HCT116 (cell line): ENCODE measurements at regions not wholly inside any gene's neighbourhood (a gene's known extent, or its start where the extent isn't known, plus 50 kb on each side); places are given as distances from the start of the nearest gene placed in this dataset.

Source experiments
- ATAC-seq: fragments of 200-7000 bp; cut with Tn5 transposase; 2 replicates; pipeline ENCODE4 v1.9.1; 2020; ENCODE audit warnings: mild to moderate bottlenecking, moderate library complexity
- BruUV-seq: library from RNA; stranded (reverse); fragments of 400-500 nt; replicated peaks from 2 replicates; lab custom pipeline; 2021; lab: Mats Ljungman, UMichigan
- CTCF ChIA-PET: fragments of 300-600 bp; sonication (Branson Sonifier 250); formaldehyde crosslinking; loops from one replicate; lab custom pipeline; 2021; ENCODE audit warnings: antibody characterized with exemption; lab: Charles Lee
- POLR2A ChIA-PET: fragments of 300-600, 350-600 bp; sonication (Branson Sonifier 250); formaldehyde crosslinking; loops from one replicate; lab custom pipeline; 2021; ENCODE audit warnings: antibody characterized with exemption; lab: Charles Lee
- RAD21 ChIA-PET, 2 experiments: fragments of 300-600 bp; sonication (Branson Sonifier 250); formaldehyde crosslinking; loops; one replicate each; lab custom pipeline; 2023; ENCODE audit warnings: low total read pairs in 2 of 2; ENCODE audit not compliant: uncharacterized antibody in 2 of 2, unreplicated experiment in 2 of 2, low non-redundant PET in 1 of 2; lab: Charles Lee
- DNase-seq: peaks from one replicate; pipeline ENCODE4 v3.0.0-alpha.2; 2010; ENCODE audit warnings: low read depth, low spot score
- H2AFZ ChIP-seq: fragments of 200-600 bp; shearing (Covaris generic), sonication (generic); 2 replicates; pipeline ENCODE4 v1.6.1; 2017; ENCODE audit warnings: low read depth, mixed run types, mixed read lengths, antibody characterized with exemption, low read length; ENCODE audit not compliant: poor library complexity, severe bottlenecking
- H3K27ac ChIP-seq: 2 replicates; pipeline ENCODE4 v1.5.1; 2012; ENCODE audit warnings: low read depth, low read length
- H3K27me3 ChIP-seq: fragments of 200-600 bp; sonication (generic); 2 replicates; pipeline ENCODE4 v1.6.1; 2016; ENCODE audit warnings: mixed run types, low read length, mixed read lengths; ENCODE audit not compliant: insufficient read depth
- H3K36me3 ChIP-seq, 2 experiments: fragments of 200-500 bp in 1 of 2; fragments of 200-600 bp in 1 of 2; sonication (Bioruptor generic) in 1 of 2; sonication (generic) in 1 of 2; 2 replicates each; pipeline versions ENCODE4 v1.5.1 to v1.6.1; 2014 to 2016; ENCODE audit warnings: low read length in 2 of 2, inconsistent platforms in 1 of 2, mixed read lengths in 1 of 2, mixed run types in 1 of 2; ENCODE audit not compliant: insufficient read depth in 2 of 2, control insufficient read depth in 1 of 2
- H3K4me1 ChIP-seq, 2 experiments: fragments of 200-600 bp in 1 of 2; sonication (generic) in 1 of 2; 2 replicates each; pipeline versions ENCODE4 v1.5.1 to v1.6.1; 2012 to 2017; ENCODE audit warnings: low read length in 2 of 2, inconsistent platforms in 1 of 2, mild to moderate bottlenecking in 1 of 2, mixed read lengths in 1 of 2, mixed run types in 1 of 2, moderate library complexity in 1 of 2; ENCODE audit not compliant: insufficient read depth in 2 of 2, control insufficient read depth in 1 of 2
- H3K4me2 ChIP-seq: fragments of 200-600 bp; sonication (generic); 2 replicates; pipeline ENCODE4 v1.6.1; 2017; ENCODE audit warnings: mixed run types, low read length, mixed read lengths
- H3K4me3 ChIP-seq, 2 experiments: fragments of 200-600 bp in 1 of 2; sonication (generic) in 1 of 2; replicated peaks in 1 of 2; 2 replicates each; pipeline ENCODE4 v1.5.1; 2011 to 2016; ENCODE audit warnings: low read length in 2 of 2, control low read depth in 1 of 2, low read depth in 1 of 2, mild to moderate bottlenecking in 1 of 2, mixed read lengths in 1 of 2, mixed run types in 1 of 2
- H3K79me2 ChIP-seq: fragments of 200-600 bp; sonication (generic); 2 replicates; pipeline ENCODE4 v1.6.1; 2017; ENCODE audit warnings: mild to moderate bottlenecking, mixed run types, low read length, moderate library complexity, mixed read lengths; ENCODE audit not compliant: insufficient read depth
- H3K9ac ChIP-seq: fragments of 200-600 bp; sonication (generic); 2 replicates; pipeline ENCODE4 v1.6.1; 2016; ENCODE audit warnings: low read length, mixed read lengths
- H3K9me2 ChIP-seq: fragments of 200-600 bp; sonication (generic), shearing (Covaris generic); 2 replicates; pipeline ENCODE4 v1.6.1; 2017; ENCODE audit warnings: mixed run types, mild to moderate bottlenecking, moderate library complexity; ENCODE audit not compliant: insufficient read depth
- H3K9me3 ChIP-seq, 2 experiments: fragments of 200-500 bp in 1 of 2; fragments of 200-600 bp in 1 of 2; sonication (Bioruptor generic) in 1 of 2; sonication (generic) in 1 of 2; 2 replicates each; pipeline ENCODE4 v1.6.1; 2014 to 2017; ENCODE audit warnings: low read length in 2 of 2, mixed read lengths in 2 of 2, inconsistent platforms in 1 of 2, low read depth in 1 of 2, mild to moderate bottlenecking in 1 of 2, mixed run types in 1 of 2, moderate library complexity in 1 of 2; ENCODE audit not compliant: control insufficient read depth in 1 of 2, insufficient read depth in 1 of 2
- H4K20me1 ChIP-seq: fragments of 200-600 bp; sonication (generic), shearing (Covaris generic); 2 replicates; pipeline ENCODE4 v1.6.1; 2017; ENCODE audit warnings: mixed run types, mild to moderate bottlenecking, moderate library complexity; ENCODE audit not compliant: insufficient read depth
- EGR1 ChIP-seq: IDR thresholded peaks from 2 replicates; pipeline ENCODE4 v1.6.1; 2012; ENCODE audit warnings: low read depth
- EZH2 ChIP-seq: fragments of 200-600 bp; sonication (generic); IDR thresholded peaks from 2 replicates; pipeline ENCODE4 v1.6.1; 2017; ENCODE audit warnings: antibody characterized with exemption, mixed run types
- JUND ChIP-seq: IDR thresholded peaks from 2 replicates; pipeline ENCODE4 v1.6.1; 2012
- RAD21 ChIP-seq: IDR thresholded peaks from 2 replicates; pipeline ENCODE4 v1.6.1; 2012; ENCODE audit warnings: low read depth, mild to moderate bottlenecking
- SIN3A ChIP-seq: IDR thresholded peaks from 2 replicates; pipeline ENCODE4 v1.6.1; 2012; ENCODE audit warnings: low read depth
- ZBTB33 ChIP-seq: IDR thresholded peaks from 2 replicates; pipeline ENCODE4 v1.6.1; 2011; ENCODE audit warnings: mild to moderate bottlenecking, low read length, moderate library complexity; ENCODE audit not compliant: insufficient replicate concordance; ENCODE audit errors: extremely low read depth
- ZNF274 ChIP-seq: fragments of 200-500 bp; sonication (Bioruptor generic); IDR thresholded peaks from 2 replicates; pipeline ENCODE4 v1.6.1; 2014; ENCODE audit warnings: mild to moderate bottlenecking, low read depth, low read length, inconsistent platforms
- intact Hi-C: fragments of 100-400 bp; cut with micrococcal nuclease; formaldehyde crosslinking; loops from 2 replicates; pipeline ENCODE4 v1.10.0; 2022

DNA sequence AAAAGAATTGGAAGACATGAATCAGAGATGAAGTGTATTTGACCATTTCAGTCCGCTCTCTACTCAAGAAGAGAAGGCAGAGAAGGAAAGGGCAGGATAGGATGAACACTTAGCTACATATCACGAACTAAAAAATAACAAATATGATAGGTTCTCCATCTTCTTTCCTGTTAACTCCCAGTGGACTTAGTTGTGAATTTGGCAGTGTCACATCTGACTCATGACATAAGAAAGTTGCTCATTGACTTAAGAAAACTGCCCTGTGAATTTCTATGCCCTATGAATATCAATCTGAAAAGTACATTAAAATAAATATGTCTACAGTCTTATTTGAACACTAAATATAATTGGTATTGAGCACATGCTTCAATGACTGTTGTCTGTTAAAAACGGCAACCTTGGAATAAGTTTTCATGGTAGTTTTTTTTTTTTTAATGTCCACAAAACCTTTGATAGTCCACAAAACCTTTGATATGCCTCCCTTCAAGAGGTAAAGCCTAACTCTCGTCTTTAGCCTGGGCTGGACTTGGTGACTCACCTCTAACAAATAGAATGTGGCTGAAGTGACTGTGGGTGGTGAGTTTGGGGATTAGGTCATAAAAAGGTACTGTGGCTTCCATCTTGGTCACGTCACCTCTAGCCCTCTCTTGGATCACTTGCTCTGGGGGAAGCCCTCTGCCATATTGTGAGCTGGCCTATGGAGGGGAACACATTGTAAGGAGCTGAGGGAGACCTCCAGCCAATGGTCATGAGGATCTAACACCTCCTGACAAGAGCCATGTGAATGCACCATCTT lies 184.7 kb upstream of the S100G start:
- Histone ChIP-seq H3K4me1 (peaks cover 0 to 21% of the 10 kb centered on the region in 2 experiments; a peak in 1 of 4 replicates), H3K4me2 (no peak overlapping the region), H2AFZ (no peak overlapping the region), H3K79me2 (no peaks in the 10 kb centered on the region), H3K36me3 (no peaks in the 10 kb centered on the region), H3K27me3 (no peaks in the 10 kb centered on the region), H3K27ac (no peak overlapping the region), H3K9me2 (no peaks in the 10 kb centered on the region), H4K20me1 (no peaks in the 10 kb centered on the region), H3K9me3 (no peaks in the 10 kb centered on the region), H3K9ac (no peak overlapping the region), H3K4me3 (no peak overlapping the region)
- DNase-seq (no peak), ATAC-seq (no peak)
- CTCF ChIA-PET, result no interaction called here
- TF ChIP-seq RAD21 (no peak), JUND (no peak), EZH2 (no peak), EGR1 (no peak), ZNF274 (no peak), SIN3A (no peak), ZBTB33 (no peak)
- POLR2A ChIA-PET, result no interaction called here
- no TSS peak for BruUV-seq
- RAD21 ChIA-PET, result no interaction called here
- intact Hi-C loops, result no loop called here
